Smooth muscle cell (in vitro differentiated cells): ENCODE measurements at regions not wholly inside any gene's neighbourhood (a gene's known extent, or its start where the extent isn't known, plus 50 kb on each side); places are given as distances from the start of the nearest gene placed in this dataset.
"Not testable (repeated sequence)": the region's sequence is repeated elsewhere in the genome, so short reads cannot be mapped to it uniquely, and the experiment has no call there.

Experiments used
- DNase-seq: peaks from one replicate; lab custom pipeline; 2025; ENCODE audit not compliant: unreplicated experiment; lab: John Stamatoyannopoulos, UW
- H2AFZ ChIP-seq: fragments of 200-600 bp; sonication (generic); 2 replicates; pipeline ENCODE4 v1.6.0; 2016; ENCODE audit warnings: antibody characterized with exemption, low read depth, mild to moderate bottlenecking
- H3F3A ChIP-seq: fragments of 200-600 bp; sonication (generic); 2 replicates; pipeline ENCODE4 v1.6.0; 2017; ENCODE audit warnings: antibody characterized with exemption, low read depth
- H3K27ac ChIP-seq: fragments of 200-600 bp; sonication (generic); 2 replicates; pipeline ENCODE4 v1.5.1; 2016; ENCODE audit warnings: low read depth, mild to moderate bottlenecking
- H3K27me3 ChIP-seq: fragments of 200-600 bp; sonication (generic); 2 replicates; pipeline ENCODE4 v1.6.1; 2016; ENCODE audit warnings: low read depth, mild to moderate bottlenecking
- H3K36me3 ChIP-seq: fragments of 200-600 bp; sonication (generic); 2 replicates; pipeline ENCODE4 v1.5.1; 2016; ENCODE audit warnings: low read depth
- H3K4me1 ChIP-seq: fragments of 200-600 bp; sonication (generic); 2 replicates; pipeline ENCODE4 v1.5.1; 2016; ENCODE audit warnings: low read depth
- H3K4me2 ChIP-seq: fragments of 200-600 bp; sonication (generic); 2 replicates; pipeline ENCODE4 v1.6.0; 2016; ENCODE audit warnings: mild to moderate bottlenecking
- H3K4me3 ChIP-seq: fragments of 200-600 bp; sonication (generic); 2 replicates; pipeline ENCODE4 v1.5.1; 2016; ENCODE audit warnings: mild to moderate bottlenecking
- H3K79me2 ChIP-seq: fragments of 200-600 bp; sonication (generic); 2 replicates; pipeline ENCODE4 v1.6.0; 2016; ENCODE audit warnings: low read depth, mild to moderate bottlenecking
- H3K9ac ChIP-seq: fragments of 200-600 bp; sonication (generic); 2 replicates; pipeline ENCODE4 v1.6.0; 2016; ENCODE audit warnings: low read depth
- H3K9me3 ChIP-seq: fragments of 200-600 bp; sonication (generic); replicated peaks from 2 replicates; pipeline ENCODE4 v1.5.1; 2016; ENCODE audit warnings: low read depth
- H4K20me1 ChIP-seq: fragments of 200-600 bp; sonication (generic); 2 replicates; pipeline ENCODE4 v1.6.0; 2016; ENCODE audit warnings: low read depth
- CTCF ChIP-seq: fragments of 200-600 bp; sonication (generic); IDR thresholded peaks from 2 replicates; pipeline ENCODE4 v1.5.1; 2017; ENCODE audit warnings: borderline replicate concordance, mild to moderate bottlenecking, antibody characterized with exemption; ENCODE audit not compliant: insufficient read depth, poor library complexity, severe bottlenecking
- WGBS: methylation state at CpG from one replicate; pipeline ENCODE4 v1.1.7; 2016; ENCODE audit warnings: low lambda C conversion rate; 5-methylcytosine and 5-hydroxymethylcytosine counted together

GRCh38 chr5:94102849-94103248 is 361.4 kb upstream of the POU5F2 start:
- Histone ChIP-seq H2AFZ (no peak overlapping the region), H3K9me3 (peaks cover 4% of the 10 kb centered on the region), H3K36me3 (no peaks in the 10 kb centered on the region), H3F3A (no peaks in the 10 kb centered on the region), H3K4me3 (no peak overlapping the region), H3K4me2 (no peak overlapping the region), H3K27ac (no peak overlapping the region), H3K27me3 (no peaks in the 10 kb centered on the region), H4K20me1 (no peaks in the 10 kb centered on the region), H3K9ac (no peak overlapping the region), H3K79me2 (peaks cover 40% of the 10 kb centered on the region), H3K4me1 (no peaks in the 10 kb centered on the region)
- no peak for DNase-seq
- WGBS = 100% methylated on average over 1 of the region's 1 CpG
- no peak for TF ChIP-seq CTCF

GRCh38 chr5:94097384-94097783 is 356.0 kb upstream of the POU5F2 start:
- H2AFZ ChIP-seq, H3K36me3 ChIP-seq, H3K27ac ChIP-seq, H3K9ac ChIP-seq, H3K27me3 ChIP-seq, H3K9me3 ChIP-seq, H3K4me2 ChIP-seq, H4K20me1 ChIP-seq, H3K4me3 ChIP-seq, DNase-seq, H3F3A ChIP-seq, H3K4me1 ChIP-seq: not testable (repeated sequence)
- H3K79me2 ChIP-seq = peaks cover 13% of the 10 kb centered on the region
- 100% methylated on average over 2 of the region's 2 CpGs for WGBS

GRCh38 chr5:94094793-94095441 is 353.5 kb upstream of the POU5F2 start:
- H4K20me1 ChIP-seq = peaks cover 4% of the 10 kb centered on the region
- H3K4me3 ChIP-seq = no peak overlapping the region
- H3K4me1 ChIP-seq = no peaks in the 10 kb centered on the region
- H3K9ac ChIP-seq = no peak overlapping the region
- H3F3A ChIP-seq = no peaks in the 10 kb centered on the region
- no peak overlapping the region for H3K4me2 ChIP-seq
- no peak for DNase-seq
- no peaks in the 10 kb centered on the region for H3K36me3 ChIP-seq
- no peaks in the 10 kb centered on the region for H3K79me2 ChIP-seq
- H3K9me3 ChIP-seq = no peaks in the 10 kb centered on the region
- no peak for TF ChIP-seq CTCF
- no peak overlapping the region for H3K27ac ChIP-seq
- no peaks in the 10 kb centered on the region for H3K27me3 ChIP-seq
- WGBS = 91% methylated on average over 4 of the region's 4 CpGs
- no peak overlapping the region for H2AFZ ChIP-seq

- no peak for TF ChIP-seq CTCF
- Histone ChIP-seq H3K4me1 (no peaks in the 10 kb centered on the region), H3K79me2 (peaks cover 2% of the 10 kb centered on the region), H3K36me3 (no peaks in the 10 kb centered on the region), H3F3A (no peaks in the 10 kb centered on the region), H3K27me3 (no peaks in the 10 kb centered on the region), H4K20me1 (peaks cover 8% of the 10 kb centered on the region), H2AFZ (no peak overlapping the region), H3K9ac (no peak overlapping the region), H3K4me2 (no peak overlapping the region), H3K4me3 (no peak overlapping the region), H3K27ac (no peak overlapping the region), H3K9me3 (no peaks in the 10 kb centered on the region)
- no peak for DNase-seq
Measured at GRCh38 chr5:94093300-94093699, 351.9 kb upstream of the POU5F2 start.
